NCI-H82 (cell line): ENCODE measurements at regions not wholly inside any gene's neighbourhood (a gene's known extent, or its start where the extent isn't known, plus 50 kb on each side); places are given as distances from the start of the nearest gene placed in this dataset.
"Not testable (repeated sequence)": the region's sequence is repeated elsewhere in the genome, so short reads cannot be mapped to it uniquely, and the experiment has no call there.

Experiments
- DNase-seq: peaks from one replicate; lab custom pipeline; 2025; lab: John Stamatoyannopoulos, UW

DNA sequence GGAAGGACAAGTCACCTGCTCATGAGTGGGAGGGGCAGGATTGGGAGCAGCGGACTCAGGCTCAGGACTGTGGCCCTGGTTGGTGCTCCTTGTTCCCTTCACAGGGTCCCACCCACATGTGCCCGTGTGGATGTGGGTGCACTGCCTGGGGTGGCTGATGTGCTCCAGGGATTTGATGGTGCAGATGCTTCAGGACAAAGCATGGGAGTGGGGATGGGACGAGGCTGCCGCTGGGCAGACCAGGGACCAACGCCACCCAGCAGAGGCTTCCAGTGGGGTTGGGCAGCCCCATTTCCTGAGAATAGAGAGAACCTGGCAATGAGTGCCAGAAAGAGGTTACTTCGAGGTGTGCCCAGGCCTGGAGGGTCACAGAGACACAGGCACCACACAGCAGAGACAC, 65.5 kb upstream of the IGLL5 start:
- no peak for DNase-seq

DNA sequence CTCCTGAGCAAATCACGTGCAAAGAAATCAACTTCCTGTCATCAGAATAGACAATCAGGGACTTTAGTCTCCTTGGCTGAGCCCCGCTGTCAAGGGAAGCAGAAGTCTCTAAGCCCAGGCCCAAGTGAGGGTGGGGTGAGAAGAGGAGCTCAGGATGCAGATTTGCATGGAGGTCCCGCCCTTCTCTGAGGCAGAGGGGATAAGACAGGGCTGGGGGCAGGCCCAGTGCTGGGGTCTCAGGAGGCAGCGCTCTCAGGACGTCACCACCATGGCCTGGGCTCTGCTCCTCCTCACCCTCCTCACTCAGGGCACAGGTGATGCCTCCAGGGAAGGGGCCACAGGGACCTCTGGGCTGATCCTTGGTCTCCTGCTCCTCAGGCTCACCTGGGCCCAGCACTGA, 65.1 kb upstream of the IGLL5 start:
- DNase-seq = not testable (repeated sequence)

DNA sequence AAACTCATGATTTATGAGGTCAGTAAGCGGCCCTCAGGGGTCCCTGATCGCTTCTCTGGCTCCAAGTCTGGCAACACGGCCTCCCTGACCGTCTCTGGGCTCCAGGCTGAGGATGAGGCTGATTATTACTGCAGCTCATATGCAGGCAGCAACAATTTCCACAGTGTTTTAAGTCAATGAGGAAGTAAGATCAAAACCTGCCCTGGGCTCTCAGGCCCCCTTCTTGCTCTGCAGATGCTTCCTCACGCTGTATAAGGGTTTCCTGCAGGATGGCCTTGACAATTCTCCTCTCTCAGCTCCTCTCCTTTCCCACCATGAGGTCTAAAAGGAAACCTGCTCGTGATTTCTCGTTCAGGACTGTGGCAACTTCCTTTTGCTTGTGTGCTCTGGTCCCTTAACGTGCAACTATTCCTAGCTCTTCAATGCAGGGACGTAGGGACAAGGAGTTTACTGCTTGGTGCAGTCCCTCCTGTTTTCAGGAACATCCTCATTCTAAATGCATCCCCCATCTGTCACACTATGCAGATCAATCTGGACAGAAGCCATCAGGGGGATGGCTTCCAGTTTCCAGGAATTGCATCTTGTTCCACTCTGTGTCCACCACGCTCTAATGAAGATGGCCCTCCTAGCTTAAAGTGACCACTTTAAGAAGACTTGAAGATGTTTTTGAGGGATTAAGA, 64.3 kb upstream of the IGLL5 start:
- no peak for DNase-seq

DNA sequence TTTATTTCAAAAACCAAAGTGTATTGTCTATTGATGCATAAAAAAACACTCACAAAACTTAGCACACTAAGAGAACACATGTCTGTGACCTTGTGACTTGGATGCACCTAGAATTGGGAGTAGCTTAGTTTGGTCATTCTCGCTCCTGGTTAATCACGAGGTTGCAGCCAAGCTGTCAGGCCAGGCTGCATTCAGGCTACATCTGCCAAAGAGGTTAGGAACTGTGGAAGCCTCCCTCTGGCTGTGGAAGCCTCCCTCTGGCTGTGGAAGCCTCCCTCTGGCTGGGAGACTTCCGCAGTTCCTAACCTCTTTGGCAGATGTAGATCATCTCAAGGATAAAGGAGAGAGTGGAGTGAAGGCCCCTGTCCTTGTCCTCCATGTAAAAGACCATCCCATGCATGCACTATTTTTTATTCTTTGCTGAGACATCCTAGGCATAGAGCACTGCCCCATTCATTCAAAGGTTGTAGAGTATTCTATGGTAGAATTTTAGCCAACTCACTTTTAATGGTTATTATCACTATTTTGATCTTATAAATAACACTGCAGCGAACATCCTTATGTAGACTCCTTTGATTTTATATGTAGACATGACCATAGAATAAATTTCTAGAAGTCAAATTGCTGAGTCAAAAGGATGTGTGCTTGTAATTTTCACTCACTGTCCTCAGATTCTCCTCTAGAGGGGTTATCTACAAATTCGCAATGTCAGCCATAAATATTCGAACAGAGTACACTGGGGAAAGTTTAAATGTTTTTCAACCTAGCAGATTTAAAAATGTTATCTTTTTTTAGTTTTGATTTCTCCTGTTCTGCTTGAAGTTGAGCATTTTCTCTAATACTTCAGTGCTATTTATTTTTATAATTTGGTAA, 63.0 kb upstream of the IGLL5 start:
- DNase-seq = no peak

DNA sequence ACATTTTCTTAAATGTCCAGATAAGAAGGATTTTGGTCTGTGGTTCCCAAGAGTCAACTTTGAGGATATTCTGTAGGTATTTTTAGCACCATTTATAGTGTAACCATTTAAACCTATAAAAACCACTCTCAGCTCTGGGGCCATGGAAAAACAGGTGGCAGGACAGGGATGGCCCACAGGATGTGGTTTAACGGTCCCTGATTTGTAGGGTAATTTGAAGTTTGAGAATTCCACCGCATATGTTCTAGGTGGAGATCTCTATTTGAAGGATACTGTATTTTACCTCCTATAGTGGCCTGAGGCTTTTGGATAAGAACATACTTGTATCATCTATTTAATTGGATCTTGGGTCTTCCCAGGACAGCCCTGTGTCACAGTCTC, 62.4 kb upstream of the IGLL5 start:
- no peak for DNase-seq

DNA sequence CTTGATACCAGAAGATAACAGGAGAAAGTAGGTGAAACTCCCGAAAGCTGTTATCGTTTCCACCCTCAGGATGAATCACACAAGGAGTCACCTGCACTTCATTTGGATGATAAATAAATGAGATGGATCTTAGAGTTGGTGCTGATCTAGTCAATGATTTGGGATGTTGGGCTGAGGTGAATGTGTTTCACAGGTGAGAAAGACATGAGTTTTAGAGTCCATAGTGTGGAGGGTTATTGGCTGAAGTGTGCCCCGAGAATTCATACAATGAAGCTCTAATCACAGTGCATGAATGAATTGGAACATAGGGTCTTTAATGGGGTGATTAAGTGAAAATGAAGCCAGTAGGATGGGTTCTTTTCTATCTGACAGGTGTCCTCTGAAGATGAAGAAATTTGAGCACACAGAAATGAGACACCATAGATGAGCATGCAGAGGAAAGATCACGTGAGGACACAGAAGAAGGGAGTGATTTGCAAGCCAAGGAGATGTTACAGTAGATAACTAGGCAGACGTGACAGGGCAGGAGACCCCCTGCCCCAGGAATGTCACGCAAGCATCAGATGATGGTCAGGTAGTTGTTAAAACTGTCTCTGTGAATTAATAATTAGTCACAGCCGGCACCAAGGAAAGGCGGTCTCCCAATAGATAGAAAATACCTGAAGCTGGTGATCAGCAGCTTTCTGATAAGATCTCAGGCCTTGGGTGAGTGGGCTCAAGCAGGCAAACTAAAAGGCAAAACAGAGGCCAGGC, 60.3 kb upstream of the IGLL5 start:
- DNase-seq = no peak

DNA sequence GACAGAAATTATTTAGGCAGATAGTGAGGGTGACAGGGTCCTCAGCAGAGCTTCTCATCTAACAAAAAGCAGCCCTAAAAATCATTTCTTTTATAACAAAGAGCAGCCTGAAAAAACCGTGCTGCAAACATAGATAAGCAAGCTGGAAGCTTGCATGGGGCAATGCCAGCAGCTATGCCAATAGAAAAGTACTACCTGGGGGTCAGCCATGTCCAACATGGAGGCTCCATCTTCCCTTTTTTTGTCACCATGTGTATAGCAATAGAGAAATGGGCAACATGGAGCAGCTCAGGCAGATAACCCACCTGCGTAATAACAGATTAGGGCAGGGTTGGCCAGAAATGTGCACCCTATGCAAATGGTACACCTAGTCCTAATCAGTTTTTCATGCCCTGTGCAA, 57.4 kb upstream of the IGLL5 start:
- DNase-seq = no peak

DNA sequence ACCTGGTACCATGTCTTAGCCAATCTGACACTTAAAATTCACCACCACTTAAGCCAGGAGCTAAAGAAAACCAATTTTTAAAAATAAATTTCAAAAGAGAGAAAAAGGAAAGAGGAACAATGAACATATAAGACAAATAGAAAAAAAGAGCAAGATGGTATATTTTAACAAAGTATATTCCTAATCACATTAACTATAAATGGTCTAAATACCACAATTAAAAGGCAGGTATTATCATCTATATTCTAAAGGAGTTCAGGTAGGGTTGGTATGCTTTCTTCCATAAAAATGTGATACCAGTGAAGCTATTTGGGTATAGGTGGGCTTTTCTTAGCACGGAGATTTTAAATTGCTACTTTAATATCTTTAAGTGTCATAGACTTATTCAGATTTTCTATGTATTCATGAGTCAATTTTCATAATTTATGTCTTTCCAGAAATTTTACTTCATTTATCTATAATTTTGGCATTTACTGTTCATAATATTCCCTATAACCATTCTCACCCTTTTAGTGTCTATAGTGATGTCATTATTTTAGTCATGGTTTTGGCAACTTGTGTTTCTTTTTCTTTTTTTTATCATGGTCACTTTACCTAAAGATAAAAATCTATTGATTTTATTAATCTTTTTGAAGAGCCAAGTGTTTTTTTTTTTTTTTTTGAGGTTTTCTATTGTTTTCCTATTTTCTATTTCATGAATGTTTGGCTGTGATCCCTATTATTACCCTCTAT, 56.5 kb upstream of the IGLL5 start:
- no peak for DNase-seq

DNA sequence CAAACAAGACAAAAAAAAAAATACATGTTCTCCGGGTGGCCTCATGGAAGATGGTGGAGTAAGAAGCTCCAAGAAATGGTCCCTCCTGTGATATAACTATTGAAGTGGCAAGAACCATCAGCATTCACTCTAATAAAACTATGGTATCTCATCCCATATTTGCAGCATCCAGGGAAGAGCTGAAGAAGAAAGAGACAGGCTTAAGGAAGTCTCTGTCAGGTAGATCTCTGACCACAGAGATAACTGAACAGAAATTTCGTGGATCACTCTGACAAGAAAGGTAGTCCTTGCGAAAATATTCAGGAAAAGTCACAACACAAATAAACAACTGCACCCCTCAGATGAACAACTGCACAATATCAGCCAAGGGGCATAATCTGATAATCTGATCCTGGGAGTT, 54.6 kb upstream of the IGLL5 start:
- DNase-seq = no peak

DNA sequence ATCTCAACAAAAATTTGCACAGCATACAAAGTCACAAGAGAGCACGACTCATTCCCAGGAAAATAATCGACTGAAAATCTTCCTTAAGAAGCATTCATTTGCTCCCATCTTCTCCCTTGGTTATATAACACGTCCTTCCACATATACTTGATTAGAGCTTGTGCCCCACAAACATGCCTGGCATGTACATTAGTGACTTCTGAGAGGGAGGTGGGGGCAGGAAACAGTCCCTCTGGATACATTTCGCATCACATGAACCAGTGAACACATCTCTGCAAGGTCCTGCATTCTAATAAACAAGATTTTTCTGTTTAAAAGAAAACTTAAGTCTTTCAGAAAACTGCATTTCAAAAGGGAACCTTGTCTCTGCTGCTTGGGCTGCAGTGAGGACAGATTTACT, 54.1 kb upstream of the IGLL5 start:
- no peak for DNase-seq

DNA sequence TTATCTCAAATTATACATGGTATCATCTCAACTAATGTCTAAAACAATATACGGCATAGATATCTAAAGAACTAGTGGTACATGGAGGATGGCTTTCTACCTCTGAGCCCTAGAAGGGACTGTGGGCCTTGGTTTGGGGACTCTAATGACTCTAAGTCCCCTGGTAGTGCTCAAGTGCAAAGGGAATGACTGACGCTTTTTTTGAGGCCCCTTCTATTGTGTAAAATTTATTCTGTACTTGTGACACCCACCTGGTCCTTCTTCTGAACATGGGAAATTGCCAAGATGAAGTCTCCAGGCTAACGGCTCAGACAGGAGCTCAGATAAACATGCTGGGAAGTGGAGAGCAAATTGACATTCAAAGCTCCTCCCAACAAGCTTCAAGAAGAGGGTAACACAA, 53.4 kb upstream of the IGLL5 start:
- no peak for DNase-seq

DNA sequence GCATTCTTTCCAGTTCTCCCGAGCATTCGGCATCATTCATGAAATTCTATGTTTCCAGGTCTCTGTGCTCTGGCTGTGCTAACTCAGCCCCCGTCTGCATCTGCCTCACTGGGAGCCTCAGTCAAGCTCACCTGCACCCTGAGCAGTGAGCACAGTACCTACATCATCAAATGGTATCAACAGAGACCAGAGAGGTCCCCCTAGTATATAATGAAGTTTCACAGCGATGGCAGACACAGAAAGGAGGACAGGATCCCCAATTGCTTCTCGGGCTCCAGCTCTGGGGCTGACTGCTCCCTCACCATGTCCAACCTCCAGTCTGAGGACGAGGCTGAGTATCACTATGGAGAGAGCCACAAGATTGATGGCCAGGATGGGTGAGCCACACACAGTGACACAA, 52.8 kb upstream of the IGLL5 start:
- DNase-seq = no peak

DNA sequence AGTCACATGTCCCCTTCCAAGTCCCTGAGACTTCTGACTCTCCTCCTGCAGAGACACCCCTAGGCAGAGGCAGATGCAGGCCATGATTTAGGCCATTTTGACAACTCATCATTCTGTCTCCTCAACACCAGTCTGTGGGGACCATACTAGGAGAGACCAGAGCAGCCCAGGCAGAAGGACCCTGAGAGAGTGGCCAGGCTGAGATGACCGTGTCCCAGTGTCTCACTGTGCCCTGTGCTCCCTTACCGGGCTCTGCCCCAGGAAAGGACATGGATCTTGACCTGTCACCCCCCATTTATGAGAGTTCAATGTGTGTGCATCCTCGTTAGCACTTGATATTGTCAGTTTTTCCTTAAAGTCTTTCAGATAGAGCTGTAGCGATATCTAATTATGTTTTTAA, 52.4 kb upstream of the IGLL5 start:
- no peak for DNase-seq

DNA sequence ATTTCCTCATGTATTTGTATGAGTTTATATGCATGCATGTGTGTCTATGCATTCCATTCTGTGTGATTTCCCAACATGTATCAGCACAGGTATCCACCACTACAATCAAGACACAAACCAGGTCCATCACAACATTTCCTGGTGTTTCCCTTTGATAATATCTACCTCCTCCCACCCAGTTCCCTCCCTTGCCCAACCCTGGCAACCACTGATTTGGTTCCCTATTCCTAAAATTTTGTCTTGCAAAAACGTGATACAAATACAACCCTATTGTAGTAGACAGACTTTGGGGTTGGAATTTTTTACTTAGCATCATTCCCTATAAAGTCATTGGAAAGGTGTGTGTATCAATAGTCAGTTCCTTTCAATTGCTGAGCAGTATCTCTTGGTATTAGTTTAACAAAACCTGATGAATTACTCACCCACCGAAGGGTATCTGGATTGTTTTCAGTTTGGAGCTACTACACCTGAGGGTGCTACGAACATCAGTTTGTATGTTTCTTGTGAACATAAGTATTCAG, 51.8 kb upstream of the IGLL5 start:
- DNase-seq = no peak

DNA sequence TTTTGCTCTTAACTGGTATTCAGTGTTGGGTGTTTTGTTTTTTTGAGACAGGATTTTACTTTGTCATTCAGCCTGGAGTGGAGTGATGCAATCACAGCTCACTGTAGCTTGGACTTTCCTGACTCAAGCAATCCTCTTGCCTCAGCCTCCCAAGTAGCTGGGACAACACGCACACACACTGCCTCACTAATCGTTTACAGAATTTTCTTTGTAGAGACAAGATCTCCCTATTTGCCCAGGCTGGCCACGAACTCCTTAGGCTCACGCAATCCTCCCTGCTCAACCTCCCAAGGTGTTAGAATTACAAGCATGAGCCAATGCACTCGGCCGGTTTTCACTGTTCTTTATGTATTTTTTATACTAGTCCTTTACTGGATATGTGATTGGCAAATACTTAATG, 51.0 kb upstream of the IGLL5 start:
- DNase-seq = no peak
